NCI-H2227 (cell line): ENCODE measurements at regions not wholly inside any gene's neighbourhood (a gene's known extent, or its start where the extent isn't known, plus 50 kb on each side); places are given as distances from the start of the nearest gene placed in this dataset.

Source experiments
- DNase-seq: peaks from one replicate; lab custom pipeline; 2025; ENCODE audit not compliant: unreplicated experiment; lab: John Stamatoyannopoulos, UW

- no peak for DNase-seq
Measured at GRCh38 chr10:47140761-47141348, 159.1 kb upstream of the GDF10 start.

GRCh38 chr10:47141349-47141748 lies 158.6 kb upstream of the GDF10 start:
- no peak for DNase-seq

GRCh38 chr10:47143072-47143471 lies 156.9 kb upstream of the GDF10 start:
- no peak for DNase-seq

- no peak for DNase-seq
Measured at GRCh38 chr10:47143473-47143872, 156.5 kb upstream of the GDF10 start.

- DNase-seq = no peak
Measured at GRCh38 chr10:47144525-47144924, 155.5 kb upstream of the GDF10 start.

- DNase-seq = no peak
Measured at GRCh38 chr10:47145290-47145934, 154.6 kb upstream of the GDF10 start.

- DNase-seq = no peak
Measured at GRCh38 chr10:47146572-47146971, 153.4 kb upstream of the GDF10 start.

- DNase-seq = no peak
Measured at GRCh38 chr10:47147186-47147585, 152.8 kb upstream of the GDF10 start.

GRCh38 chr10:47150581-47150980 lies 149.4 kb upstream of the GDF10 start:
- DNase-seq = no peak

GRCh38 chr10:47151920-47152319 lies 148.1 kb upstream of the GDF10 start:
- no peak for DNase-seq

GRCh38 chr10:47152861-47153349 lies 147.1 kb upstream of the GDF10 start:
- no peak for DNase-seq

GRCh38 chr10:47154762-47155161 lies 145.2 kb upstream of the GDF10 start:
- DNase-seq = no peak

- DNase-seq = no peak
Measured at GRCh38 chr10:47156873-47157272, 143.1 kb upstream of the GDF10 start.

- no peak for DNase-seq
Measured at GRCh38 chr10:47158116-47159071, 141.6 kb upstream of the GDF10 start.

- no peak for DNase-seq
Measured at GRCh38 chr10:47159361-47160260, 140.4 kb upstream of the GDF10 start.

- no peak for DNase-seq
Measured at GRCh38 chr10:47160261-47160908, 139.6 kb upstream of the GDF10 start.

- DNase-seq = no peak
Measured at GRCh38 chr10:47160967-47161366, 139.0 kb upstream of the GDF10 start.

GRCh38 chr10:47161465-47161864 lies 138.5 kb upstream of the GDF10 start:
- DNase-seq = no peak

GRCh38 chr10:47164126-47164799 lies 135.7 kb upstream of the GDF10 start:
- DNase-seq = no peak

GRCh38 chr10:47164800-47165128 lies 135.2 kb upstream of the GDF10 start:
- DNase-seq = no peak
